ENCODE measurements at regions not wholly inside any gene's neighbourhood (a gene's known extent, or its start where the extent isn't known, plus 50 kb on each side); places are given as distances from the start of the nearest gene placed in this dataset.

DNA sequence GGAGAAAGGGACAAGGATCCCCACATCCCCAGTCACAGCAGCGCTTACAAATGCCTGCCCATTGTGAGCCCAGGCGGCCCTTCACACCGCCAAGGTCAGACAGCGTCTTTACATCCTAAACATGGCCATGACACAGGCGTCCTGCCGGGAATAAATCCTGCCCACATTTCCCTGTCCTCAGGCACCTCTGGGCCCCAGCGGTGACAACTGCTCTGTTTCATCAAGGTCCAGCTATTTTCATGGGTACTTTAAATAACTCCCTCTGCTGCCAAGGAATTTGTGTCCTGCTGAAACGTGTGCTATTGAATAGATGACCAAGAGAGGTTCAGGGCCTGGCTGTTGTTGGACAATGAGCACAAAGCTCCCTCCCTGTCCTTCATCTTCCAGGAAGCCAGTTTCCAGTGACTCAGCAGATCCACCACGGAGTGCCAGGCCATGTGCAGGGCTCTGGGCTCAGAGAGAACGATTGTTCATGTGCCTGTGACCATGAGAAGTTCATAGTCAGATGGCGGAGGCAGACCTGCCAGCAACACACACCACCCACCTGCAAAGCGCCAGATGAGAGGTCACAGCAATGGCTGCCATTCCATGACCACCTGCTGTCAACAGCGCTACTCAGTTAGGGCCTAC is 195.8 kb downstream of the MATN1 start:
- H3K4me3 ChIP-seq, result no peak overlapping the region
- 41 to 55% methylated on average over 12 of the region's 13 CpGs for WGBS, 2 donors
- H3K27ac ChIP-seq, result no peak overlapping the region
- TF ChIP-seq POLR2A (IDR thresholded peaks at IDR 0.05) (no peak), CTCF (IDR thresholded peaks at IDR 0.05) (no peak), EP300 (IDR thresholded peaks at IDR 0.05) (no peak)
- no peak for DNase-seq (ENCODE audit: low spot score in 2 of 2)
- peaks cover 0 to 9% (median 0%) of the 10 kb centered on the region in 4 donors for H3K4me1 ChIP-seq
- peaks cover 0 to 7% of the 10 kb centered on the region in 2 donors for H3K27me3 ChIP-seq
- no peaks in the 10 kb centered on the region for H3K36me3 ChIP-seq
- peaks cover 0 to 9% (median 0%) of the 10 kb centered on the region in 4 donors for H3K9me3 ChIP-seq

- H3K4me1 ChIP-seq, result peaks cover 0 to 9% (median 0%) of the 10 kb centered on the region in 4 donors
- DNase-seq (ENCODE audit: low spot score in 2 of 2), result no peak
- peaks cover 0 to 2% (median 0%) of the 10 kb centered on the region in 4 donors for H3K9me3 ChIP-seq
- WGBS, 2 donors, result 56 to 63% methylated on average over 6 of the region's 6 CpGs
- no peak overlapping the region for H3K27ac ChIP-seq
- no peaks in the 10 kb centered on the region for H3K36me3 ChIP-seq
- peaks cover 0 to 7% of the 10 kb centered on the region in 2 donors for H3K27me3 ChIP-seq
- no peak for TF ChIP-seq POLR2A (IDR thresholded peaks at IDR 0.05)
- no peak for TF ChIP-seq EP300 (IDR thresholded peaks at IDR 0.05)
- no peak for TF ChIP-seq CTCF (IDR thresholded peaks at IDR 0.05)
- no peak overlapping the region for H3K4me3 ChIP-seq
Observed at GRCh38 chr1:30526652-30527345, 196.6 kb downstream of the MATN1 start.

DNA sequence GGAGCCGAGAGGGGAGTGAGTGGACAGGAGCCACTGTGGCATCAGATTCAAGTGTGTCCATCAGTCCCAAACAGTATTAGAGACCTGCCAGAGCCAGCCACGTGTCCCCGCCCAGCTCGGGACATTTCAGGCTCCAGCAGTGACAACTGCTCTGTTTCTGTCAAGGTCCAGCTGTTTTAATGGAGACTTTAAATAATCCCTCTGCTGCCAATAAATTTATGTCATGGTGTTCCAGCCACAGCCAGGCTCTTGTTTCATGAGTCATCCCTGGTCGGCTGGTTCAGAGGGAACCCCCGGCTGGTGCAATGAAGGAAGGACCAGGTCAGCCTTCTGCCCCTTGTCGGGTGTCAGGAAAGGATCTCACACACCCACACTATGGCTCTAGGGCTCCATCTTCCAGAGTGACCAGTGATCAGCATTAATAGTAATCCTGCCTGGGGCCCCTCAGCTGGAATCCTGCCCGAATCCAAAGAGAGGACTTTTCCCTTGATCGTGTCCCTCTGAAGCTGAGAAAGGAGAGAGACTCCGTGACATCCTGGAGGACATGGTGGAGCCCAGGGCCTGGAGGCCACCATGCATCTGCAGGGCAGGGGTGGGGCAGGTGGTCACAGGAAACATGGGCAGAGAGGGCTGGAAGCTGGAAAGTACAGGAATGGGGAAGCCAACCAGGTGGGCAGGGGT is 197.3 kb downstream of the MATN1 start:
- 49 to 58% methylated on average over 10 of the region's 10 CpGs for WGBS, 2 donors
- no peak overlapping the region for H3K4me3 ChIP-seq

GRCh38 chr1:30525631-30525970 is 197.8 kb downstream of the MATN1 start:
- H3K9me3 ChIP-seq, result no peaks in the 10 kb centered on the region
- DNase-seq (ENCODE audit: low spot score in 2 of 2), result no peak
- TF ChIP-seq CTCF (IDR thresholded peaks at IDR 0.05) (no peak), EP300 (IDR thresholded peaks at IDR 0.05) (no peak), POLR2A (IDR thresholded peaks at IDR 0.05) (no peak)
- no peaks in the 10 kb centered on the region for H3K36me3 ChIP-seq
- H3K4me1 ChIP-seq, result peaks cover 0 to 9% (median 0%) of the 10 kb centered on the region in 4 donors
- no peak overlapping the region for H3K4me3 ChIP-seq
- WGBS, 2 donors, result 77 to 81% methylated on average over 2 to 4 of the region's 4 CpGs
- H3K27me3 ChIP-seq, result peaks cover 0 to 7% of the 10 kb centered on the region in 2 donors
- no peak overlapping the region for H3K27ac ChIP-seq

More for the DNA sequence above, 197.3 kb downstream of the MATN1 start:
- no peak for TF ChIP-seq EP300 (IDR thresholded peaks at IDR 0.05)
- no peak for TF ChIP-seq POLR2A (IDR thresholded peaks at IDR 0.05)
- TF ChIP-seq CTCF (IDR thresholded peaks at IDR 0.05), result no peak
- H3K27me3 ChIP-seq, result peaks cover 0 to 7% of the 10 kb centered on the region in 2 donors
- no peaks in the 10 kb centered on the region for H3K9me3 ChIP-seq
- H3K36me3 ChIP-seq, result no peaks in the 10 kb centered on the region
- H3K27ac ChIP-seq, result no peak overlapping the region
- DNase-seq (ENCODE audit: low spot score in 2 of 2), result no peak
- peaks cover 0 to 9% (median 0%) of the 10 kb centered on the region in 4 donors for H3K4me1 ChIP-seq
